Epithelial cell of prostate (primary cell): ENCODE measurements at regions not wholly inside any gene's neighbourhood (a gene's known extent, or its start where the extent isn't known, plus 50 kb on each side); places are given as distances from the start of the nearest gene placed in this dataset.
"Not testable (repeated sequence)": the region's sequence is repeated elsewhere in the genome, so short reads cannot be mapped to it uniquely, and the experiment has no call there.

Experiments used
- DNase-seq: peaks from one replicate; pipeline ENCODE4 v3.0.0-alpha.2; 2011; ENCODE audit warnings: low read depth, low spot score
- H3K27ac ChIP-seq: fragments of 450-650 bp; 2 replicates; pipeline ENCODE4 v1.5.1; 2017; ENCODE audit warnings: mild to moderate bottlenecking

GRCh38 chr5:154653764-154654485, 101.3 kb upstream of the LARP1 start:
- H3K27ac ChIP-seq, result no peak overlapping the region
- no peak for DNase-seq

- H3K27ac ChIP-seq, result no peak overlapping the region
- DNase-seq, result no peak
Observed at GRCh38 chr5:154653418-154653763, 101.8 kb upstream of the LARP1 start.

- no peak for DNase-seq
- H3K27ac ChIP-seq, result no peak overlapping the region
Observed at GRCh38 chr5:154652746-154653417, 102.3 kb upstream of the LARP1 start.

GRCh38 chr5:154651795-154652194, 103.4 kb upstream of the LARP1 start:
- H3K27ac ChIP-seq, DNase-seq: not testable (repeated sequence)

- H3K27ac ChIP-seq, result no peak overlapping the region
- no peak for DNase-seq
Observed at GRCh38 chr5:154648706-154649105, 106.5 kb upstream of the LARP1 start.

GRCh38 chr5:154648229-154648628, 106.9 kb upstream of the LARP1 start:
- H3K27ac ChIP-seq, result no peak overlapping the region
- DNase-seq, result no peak

GRCh38 chr5:154647761-154648145, 107.4 kb upstream of the LARP1 start:
- H3K27ac ChIP-seq, result no peak overlapping the region
- no peak for DNase-seq

- no peak overlapping the region for H3K27ac ChIP-seq
- DNase-seq, result peak; percentile 20
Observed at GRCh38 chr5:154647114-154647760, 107.9 kb upstream of the LARP1 start.

- no peak for DNase-seq
Observed at GRCh38 chr5:154646745-154647113, 108.4 kb upstream of the LARP1 start.

GRCh38 chr5:154644745-154645411, 110.3 kb upstream of the LARP1 start:
- H3K27ac ChIP-seq, result no peak overlapping the region
- DNase-seq, result no peak

More at GRCh38 chr5:154646745-154647113, 108.4 kb upstream of the LARP1 start:
- no peak overlapping the region for H3K27ac ChIP-seq

- no peak overlapping the region for H3K27ac ChIP-seq
- no peak for DNase-seq
Observed at GRCh38 chr5:154642499-154643245, 112.5 kb upstream of the LARP1 start.

GRCh38 chr5:154640213-154640831, 114.9 kb upstream of the LARP1 start:
- not testable (repeated sequence) for H3K27ac ChIP-seq, DNase-seq

- DNase-seq, H3K27ac ChIP-seq: not testable (repeated sequence)
Observed at GRCh38 chr5:154636786-154637185, 118.4 kb upstream of the LARP1 start.

- H3K27ac ChIP-seq, DNase-seq: not testable (repeated sequence)
Observed at GRCh38 chr5:154636271-154636670, 118.9 kb upstream of the LARP1 start.

- not testable (repeated sequence) for H3K27ac ChIP-seq, DNase-seq
Observed at GRCh38 chr5:154633744-154634143, 121.4 kb upstream of the LARP1 start.

- DNase-seq, result no peak
- H3K27ac ChIP-seq, result no peak overlapping the region
Observed at GRCh38 chr5:154631141-154631540, 124.0 kb upstream of the LARP1 start.

- no peak for DNase-seq
- H3K27ac ChIP-seq, result no peak overlapping the region
Observed at GRCh38 chr5:154630410-154630809, 124.8 kb upstream of the LARP1 start.

- no peak for DNase-seq
- no peak overlapping the region for H3K27ac ChIP-seq
Observed at GRCh38 chr5:154628685-154629084, 126.5 kb upstream of the LARP1 start.

- H3K27ac ChIP-seq, result no peak overlapping the region
- no peak for DNase-seq
Observed at GRCh38 chr5:154627698-154628678, 127.2 kb upstream of the LARP1 start.
